DOHH2 (cell line): ENCODE measurements at regions not wholly inside any gene's neighbourhood (a gene's known extent, or its start where the extent isn't known, plus 50 kb on each side); places are given as distances from the start of the nearest gene placed in this dataset.

ENCODE experiments used
- CTCF ChIP-seq: fragments of 200-600 bp; sonication (generic); IDR thresholded peaks from one replicate; pipeline ENCODE4 v1.5.1; 2014; ENCODE audit warnings: antibody characterized with exemption, mild to moderate bottlenecking, low read depth, low read length; ENCODE audit not compliant: poor library complexity, severe bottlenecking
- EZH2phosphoT487 ChIP-seq: fragments of 200-600 bp; sonication (generic); IDR thresholded peaks from 2 replicates; pipeline ENCODE4 v1.6.1; 2017; ENCODE audit warnings: borderline replicate concordance, mild to moderate bottlenecking, antibody characterized with exemption, low read length, moderate library complexity, mixed read lengths

GRCh38 chr5:125327676-125328075 lies 581.2 kb upstream of the ZNF608 start:
- TF ChIP-seq CTCF (no peak), EZH2phosphoT487 (no peak)
